GM21576 (cell line): ENCODE measurements at regions not wholly inside any gene's neighbourhood (a gene's known extent, or its start where the extent isn't known, plus 50 kb on each side); places are given as distances from the start of the nearest gene placed in this dataset.
A peak's percentile ranks its signal among the peaks of the same experiment; 100 is the strongest.

ENCODE experiments used
- ATAC-seq: cut with Tn5 transposase; IDR thresholded peaks from one replicate; pipeline ENCODE4 v1.9.1; 2021; ENCODE audit warnings: mild to moderate bottlenecking, moderate library complexity; ENCODE audit not compliant: unreplicated experiment

DNA sequence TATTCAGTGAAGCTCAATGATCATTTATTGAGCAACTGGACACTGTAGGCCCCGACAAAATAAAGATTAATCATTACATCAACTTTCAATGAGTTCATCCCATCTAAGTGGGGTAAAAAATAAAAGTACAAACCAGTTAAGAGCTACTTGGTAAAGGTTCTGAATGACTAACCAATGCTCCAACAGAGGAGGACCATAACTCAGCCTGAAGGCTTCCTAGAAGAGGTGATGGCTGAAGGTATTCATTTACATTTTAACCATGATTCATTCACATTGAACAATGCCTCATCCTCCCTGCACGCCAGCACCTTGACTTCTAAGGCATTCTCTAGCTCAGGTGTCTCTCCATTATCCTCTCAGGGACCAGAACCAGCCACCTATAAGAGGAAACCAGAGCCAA lies 201.4 kb downstream of the ZNF462 start:
- ATAC-seq = no peak

DNA sequence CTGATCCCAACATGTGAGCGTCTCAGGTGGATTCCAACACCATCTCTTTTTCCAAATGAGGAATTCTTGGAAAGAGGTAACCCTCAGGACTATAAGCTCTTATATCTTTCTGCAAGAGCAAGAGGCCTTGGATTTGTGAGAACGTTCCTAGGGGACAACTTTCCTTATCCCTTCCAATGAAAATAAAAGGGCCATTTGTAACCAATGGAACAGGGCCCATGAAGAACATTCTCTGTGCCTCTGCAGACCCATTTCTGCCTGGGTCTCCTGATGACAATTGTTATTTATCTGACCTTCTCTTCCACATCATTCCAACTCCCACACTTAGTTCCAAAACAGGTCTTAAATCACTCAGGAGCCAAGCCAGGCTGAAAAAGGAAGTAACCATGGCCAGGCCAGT lies 202.6 kb downstream of the ZNF462 start:
- ATAC-seq = no peak

DNA sequence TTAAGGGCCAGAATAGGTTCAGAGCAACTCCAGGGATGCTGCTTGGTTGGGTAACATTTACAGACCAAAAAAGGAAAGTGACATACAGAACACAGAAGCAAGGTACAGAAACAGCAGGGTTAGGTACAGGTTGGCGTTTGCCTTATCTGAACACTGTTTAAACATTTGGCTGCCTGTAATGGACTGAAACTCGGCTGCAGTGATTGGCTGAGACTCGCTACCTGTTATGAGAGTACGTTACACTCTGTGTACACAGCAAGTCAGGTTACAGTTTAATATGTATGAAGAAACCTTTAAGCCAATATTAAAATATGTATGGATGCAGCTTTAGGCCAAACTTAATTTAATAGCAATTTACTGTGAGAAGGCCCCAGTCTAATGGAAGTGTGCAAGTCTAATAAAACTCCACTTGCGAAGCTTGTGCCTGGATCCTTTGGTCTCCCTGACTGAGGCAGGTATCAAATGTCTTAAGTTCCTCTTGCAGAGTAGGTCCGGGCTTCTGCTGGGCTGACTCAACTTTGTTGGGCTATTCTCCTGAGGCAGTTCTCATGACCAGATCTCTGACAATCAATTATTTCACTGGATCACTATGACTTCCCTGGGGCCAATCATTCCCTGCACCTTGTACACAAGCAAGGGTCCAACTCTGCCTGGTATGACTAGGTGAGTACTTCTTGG lies 204.9 kb downstream of the ZNF462 start:
- ATAC-seq = no peak

DNA sequence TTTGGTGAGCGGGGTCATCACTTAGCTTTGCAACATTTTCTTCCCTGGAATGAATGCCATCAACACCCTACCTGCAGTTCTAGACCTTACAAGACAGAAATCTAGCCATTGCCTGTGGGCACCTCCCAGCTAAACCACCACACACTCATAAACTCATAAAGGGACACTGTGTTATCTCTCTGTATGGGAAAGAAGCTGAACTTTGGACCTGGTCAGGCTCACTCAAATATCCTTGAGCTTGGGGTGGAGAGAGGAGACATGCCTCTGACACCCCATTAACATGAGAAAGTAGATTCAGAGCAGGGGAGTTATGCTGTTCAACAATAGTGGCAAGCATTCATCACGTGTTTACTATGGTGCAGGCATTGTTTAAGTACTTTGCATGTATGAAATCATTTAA lies 205.6 kb downstream of the ZNF462 start:
- ATAC-seq = no peak

DNA sequence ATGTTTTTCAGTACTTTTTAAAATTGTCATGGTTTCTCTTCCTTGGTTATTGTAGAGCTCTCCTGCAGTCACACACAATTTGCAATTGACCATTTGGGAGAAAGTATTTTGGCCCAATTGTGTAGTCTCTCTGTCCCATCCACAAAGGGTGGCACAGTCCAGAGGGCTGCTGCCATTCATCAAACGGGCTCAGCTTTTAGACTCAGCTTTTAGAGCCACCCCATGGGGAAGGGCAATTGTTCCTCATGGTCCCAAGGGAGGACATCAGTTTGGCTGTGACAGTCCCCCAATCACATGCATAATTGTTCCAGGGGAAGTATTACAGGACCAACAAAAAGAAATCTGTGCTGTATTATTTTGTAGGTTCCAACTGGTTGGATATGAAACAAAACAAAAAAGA lies 207.6 kb downstream of the ZNF462 start:
- ATAC-seq = no peak

DNA sequence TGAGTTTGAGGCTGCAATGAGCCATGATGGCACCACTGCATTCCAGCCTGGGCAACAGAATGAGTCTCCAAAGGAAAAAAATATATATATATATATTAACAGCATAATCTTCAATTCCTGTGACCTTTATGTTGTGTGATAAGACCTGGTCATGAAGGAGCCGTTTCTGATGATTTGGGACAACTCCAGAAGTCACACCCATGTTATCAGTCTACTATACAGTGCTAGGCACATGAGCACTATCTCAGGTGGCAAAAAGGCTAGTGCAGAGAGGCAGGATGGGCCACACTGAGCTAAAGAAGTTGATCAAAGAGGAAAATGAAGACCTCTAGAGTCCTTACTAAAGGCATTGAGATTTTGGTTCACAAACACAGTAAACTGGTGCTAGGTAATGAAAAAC lies 205.0 kb upstream of the RAD23B start:
- ATAC-seq = no peak

DNA sequence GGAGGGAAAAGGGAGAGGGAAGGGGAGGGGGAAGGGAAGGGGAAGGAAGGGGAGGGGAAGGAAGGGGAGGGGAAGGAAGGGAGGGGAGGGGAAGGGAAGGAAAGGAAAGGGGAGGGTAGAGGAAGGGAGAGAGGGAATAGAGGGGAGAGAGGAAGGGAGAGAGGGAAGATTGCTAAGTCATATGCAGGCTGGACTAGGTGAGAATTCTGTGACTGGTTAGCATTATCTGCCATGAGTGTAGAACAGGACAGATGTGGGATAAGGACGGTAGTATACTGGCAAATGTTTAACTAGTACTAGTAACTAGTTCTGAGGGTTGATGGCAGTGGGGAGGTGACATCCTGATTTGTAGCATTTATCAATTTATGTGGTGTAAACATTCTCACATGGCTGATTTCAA lies 203.5 kb upstream of the RAD23B start:
- no peak for ATAC-seq

DNA sequence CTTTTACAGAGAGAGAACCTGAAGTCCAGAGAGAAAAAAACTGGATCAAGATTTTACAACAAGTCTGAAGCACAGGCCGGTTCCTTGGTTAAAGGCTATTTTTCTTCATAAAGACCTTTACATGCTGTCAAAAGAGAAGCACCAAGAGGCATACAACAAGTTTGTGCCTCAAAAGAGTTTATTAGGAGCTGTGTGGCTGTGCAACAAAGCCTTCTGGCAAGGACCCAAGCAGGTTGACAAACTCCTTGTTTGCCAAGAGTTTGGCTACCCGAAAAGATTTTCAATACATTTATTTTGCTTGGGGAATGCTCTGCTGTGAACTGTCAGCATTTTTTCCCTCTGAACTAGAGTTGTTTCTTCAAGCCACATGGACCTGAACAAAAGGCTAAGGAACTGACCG lies 202.9 kb upstream of the RAD23B start:
- no peak for ATAC-seq

DNA sequence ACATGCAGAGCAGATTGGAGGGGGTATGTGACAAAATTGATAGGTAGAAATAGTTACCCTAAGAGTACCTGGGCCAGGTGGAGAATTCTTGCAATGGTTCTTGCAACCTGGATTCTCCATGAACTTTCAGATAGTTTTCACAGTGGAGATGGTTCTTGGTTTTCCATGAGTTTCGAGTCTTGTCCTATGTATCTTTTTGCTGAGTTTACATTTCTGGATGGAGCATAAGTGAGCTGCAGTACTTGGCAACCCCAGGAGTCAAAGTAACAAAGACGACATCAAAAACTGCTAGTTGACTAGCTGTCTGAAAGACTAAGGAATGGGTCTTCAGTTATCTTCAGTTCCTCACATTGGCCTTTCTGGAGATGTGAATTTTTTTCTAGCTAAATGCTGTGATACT lies 196.6 kb upstream of the RAD23B start:
- ATAC-seq = no peak

DNA sequence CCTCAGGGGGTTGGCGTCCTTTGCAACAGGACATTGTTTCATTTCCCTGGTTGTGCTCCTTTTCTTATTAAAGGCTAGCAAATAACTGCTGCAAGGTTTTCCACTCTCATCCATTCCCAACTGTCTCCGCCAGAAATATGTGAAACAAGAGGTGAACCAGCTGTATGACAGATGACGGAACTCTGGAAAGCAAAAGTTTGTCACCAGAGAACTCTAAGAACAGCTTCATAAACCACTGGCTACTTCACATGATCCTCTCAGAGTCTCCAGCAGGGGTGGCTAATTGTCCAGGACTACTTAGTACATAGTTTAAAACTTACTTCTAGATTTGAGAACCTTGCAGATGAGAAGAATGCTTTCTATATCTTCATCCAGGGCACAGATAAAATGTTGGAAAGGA lies 195.9 kb upstream of the RAD23B start:
- no peak for ATAC-seq

DNA sequence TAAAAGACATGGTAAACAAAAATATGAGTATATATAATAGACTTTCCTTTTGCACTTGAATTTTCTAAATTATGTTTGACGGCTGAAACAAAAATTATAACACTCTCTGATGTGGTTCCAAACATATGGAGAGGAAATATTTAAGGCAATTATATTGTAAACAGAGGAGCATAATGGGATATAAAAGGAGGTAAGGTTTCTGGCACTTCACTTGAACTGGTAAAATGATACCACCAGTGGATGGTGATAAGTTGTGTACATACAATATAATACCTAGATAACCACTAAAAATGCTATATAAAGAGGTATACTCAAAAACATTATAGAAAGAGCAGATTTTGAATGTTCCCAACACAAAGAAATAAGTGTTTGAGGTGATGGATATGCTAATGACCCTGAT lies 192.9 kb upstream of the RAD23B start:
- no peak for ATAC-seq

DNA sequence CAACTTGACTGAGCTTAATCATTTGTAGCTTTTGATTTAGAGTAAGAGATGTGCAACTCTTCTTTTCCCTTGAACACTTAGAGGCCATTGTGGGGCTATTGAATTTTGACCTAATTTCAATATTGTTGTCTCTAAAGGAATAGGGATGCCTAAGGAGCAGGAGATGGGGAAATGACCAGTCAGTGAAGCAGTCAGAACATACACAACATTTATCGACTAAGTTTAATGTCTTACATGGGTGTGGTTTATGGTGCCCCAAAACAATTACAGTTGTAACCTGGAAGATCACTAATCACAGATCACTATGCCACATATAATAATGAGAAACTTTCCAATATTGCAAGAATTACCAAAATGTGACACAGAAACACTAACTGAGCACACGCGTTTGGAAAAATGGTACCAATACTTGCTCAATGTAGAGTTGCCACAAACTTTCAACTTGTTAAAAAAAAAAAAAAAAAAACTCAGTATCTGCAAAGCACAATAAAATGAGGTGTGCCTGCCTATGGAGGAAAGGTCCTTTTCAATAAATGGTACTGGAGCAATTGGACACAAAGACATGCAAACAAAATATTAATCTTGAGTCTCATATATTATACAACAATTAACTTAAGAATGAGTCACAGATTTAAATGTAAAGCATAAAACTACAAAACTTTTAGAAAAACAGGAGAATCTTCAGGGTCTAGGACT lies 189.6 kb upstream of the RAD23B start:
- ATAC-seq = no peak

DNA sequence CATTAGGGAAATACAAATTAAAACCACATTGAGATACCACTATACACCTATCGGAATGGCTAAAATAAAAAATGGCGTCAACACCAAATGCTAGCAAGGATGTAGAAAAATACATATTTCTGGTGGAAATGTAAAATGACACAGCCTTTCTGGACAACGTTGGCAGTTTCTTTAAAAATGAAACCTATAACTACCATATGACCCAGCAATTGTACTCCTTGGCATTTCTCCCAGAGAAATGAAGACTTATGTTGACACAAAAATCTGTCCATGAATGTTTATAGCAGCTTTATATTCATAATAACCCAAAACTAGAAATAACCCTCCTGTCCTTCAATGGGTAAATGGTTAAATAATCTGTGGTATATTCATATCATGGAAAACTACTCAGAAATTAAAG lies 188.7 kb upstream of the RAD23B start:
- no peak for ATAC-seq

DNA sequence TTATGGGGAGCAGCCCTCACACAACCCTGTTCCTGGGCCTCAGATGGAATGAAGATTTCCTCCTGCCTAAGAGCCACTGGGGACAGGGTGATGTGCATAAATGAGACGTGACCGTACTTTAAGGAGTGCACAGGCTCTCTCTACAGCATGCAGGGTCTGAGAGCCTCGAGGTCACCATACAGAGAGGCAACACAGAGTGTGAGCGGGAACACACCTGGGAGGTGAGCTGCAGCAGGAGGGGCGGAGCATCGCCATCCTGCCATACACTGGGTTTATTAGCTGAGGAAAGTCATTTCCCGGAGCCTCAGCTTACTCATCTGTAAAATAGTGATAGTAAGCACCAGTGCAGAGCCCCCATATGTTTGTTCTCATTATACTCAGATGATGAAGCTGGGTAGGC lies 182.5 kb upstream of the RAD23B start:
- ATAC-seq = no peak

DNA sequence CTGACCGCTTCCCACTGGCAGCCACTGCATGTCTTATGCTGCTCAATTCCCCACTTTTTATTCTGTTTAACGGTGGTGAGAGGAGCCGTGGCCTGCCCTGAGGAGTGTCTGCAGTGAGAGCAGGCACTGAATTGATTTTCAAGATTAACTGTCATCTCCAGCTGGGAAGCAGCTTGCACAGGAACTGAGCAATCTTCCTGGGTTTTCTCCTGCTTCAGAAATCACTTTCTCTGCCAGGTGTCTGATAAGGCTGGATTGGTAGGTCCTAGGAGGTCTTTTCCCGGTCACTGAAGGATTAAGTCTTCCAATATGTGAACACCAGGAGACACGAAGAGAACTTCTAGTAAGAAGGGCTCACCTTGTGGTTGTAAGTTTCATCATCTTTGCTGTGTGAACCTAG lies 181.1 kb upstream of the RAD23B start:
- ATAC-seq = no peak

DNA sequence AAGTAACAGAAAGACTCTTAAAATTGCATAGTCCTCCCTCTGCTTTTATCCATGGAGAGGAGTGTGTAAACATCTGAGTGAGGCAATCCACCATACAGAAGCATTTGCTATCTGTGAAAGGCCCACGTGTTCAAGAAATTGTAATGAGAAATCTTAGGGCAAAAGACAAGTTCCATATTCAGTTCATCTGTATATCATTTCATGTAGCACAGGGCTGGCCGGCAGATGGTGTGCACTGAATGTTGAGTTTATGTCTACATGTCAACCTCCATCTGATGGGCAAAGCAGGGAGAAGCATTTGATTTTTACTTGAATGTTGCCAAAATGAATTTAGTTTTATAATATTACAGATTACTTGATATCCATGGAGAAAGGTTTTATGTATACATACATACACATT lies 179.5 kb upstream of the RAD23B start:
- ATAC-seq = no peak

DNA sequence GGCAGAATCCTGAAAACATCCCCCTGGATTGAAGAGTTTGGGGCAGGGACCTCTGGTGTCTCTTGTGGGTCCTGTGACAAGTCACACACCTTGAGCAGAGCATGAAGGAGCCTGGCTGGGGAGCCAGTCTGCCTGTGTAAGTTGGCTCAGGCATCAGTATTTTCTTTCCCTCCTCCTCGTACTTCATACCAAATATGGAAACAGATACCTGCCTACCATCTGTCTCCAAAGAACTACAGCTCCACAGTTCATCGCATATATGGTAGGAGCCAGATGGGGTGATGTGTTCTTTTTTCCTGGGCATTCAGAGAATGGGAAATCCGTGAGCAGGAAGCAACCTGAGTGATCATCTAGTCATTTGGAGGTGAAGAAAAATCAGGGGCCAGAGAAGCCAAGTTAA lies 177.3 kb upstream of the RAD23B start:
- no peak for ATAC-seq

DNA sequence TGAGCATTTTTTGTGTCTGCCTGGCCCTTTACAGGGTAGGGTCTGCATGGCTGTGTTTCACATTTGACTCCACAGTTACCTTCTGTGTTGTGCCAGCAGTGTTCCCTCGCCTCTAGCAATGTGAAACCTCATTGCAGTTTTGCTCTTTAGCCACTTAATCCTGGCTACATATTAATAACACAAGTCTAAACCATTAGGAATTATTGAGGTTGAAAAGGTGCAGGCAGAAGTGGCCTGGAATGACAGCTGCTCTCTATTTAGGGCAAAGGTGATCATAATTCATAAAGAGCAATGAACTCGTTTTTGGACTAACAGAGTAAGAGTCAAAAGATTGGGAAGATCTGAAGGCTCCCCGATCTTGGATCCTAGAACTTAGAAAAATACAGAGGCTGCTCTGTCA lies 176.7 kb upstream of the RAD23B start:
- no peak for ATAC-seq

DNA sequence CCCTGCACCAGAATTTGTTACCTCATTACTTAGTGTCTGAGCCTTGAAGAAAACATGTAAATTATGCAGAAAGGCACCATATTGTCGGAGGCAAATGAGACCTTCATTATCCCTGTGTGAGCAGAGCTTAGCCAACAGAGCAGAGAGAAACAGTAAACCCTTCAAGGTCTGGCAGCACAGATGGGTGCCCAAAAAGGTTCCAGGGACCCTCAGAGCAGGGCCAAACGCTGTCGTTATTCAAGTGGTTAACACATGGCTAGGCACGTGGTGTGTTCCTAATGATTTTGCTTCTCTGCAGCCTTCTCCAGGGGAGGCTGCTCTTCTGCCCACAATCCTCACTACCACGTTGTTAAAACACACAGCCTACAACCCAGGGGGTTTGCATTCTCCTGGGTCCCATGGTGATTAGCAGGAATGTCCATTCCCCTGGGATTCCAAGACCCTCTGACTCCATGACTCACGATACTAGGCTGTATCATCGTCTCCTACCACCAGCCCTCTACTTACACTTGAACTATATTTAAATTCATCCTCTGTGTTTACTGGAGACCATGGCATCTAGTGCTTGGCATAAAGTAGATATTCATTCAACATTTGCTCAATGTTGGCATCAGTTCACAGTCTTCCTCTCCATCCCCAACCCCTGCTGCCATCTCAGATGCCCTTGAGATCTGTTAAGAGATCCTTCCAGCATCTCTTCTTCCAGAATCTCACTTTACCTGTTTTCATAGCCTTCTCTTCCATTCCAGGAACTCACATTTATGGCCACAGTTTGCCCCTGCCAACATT lies 174.5 kb upstream of the RAD23B start:
- no peak for ATAC-seq

DNA sequence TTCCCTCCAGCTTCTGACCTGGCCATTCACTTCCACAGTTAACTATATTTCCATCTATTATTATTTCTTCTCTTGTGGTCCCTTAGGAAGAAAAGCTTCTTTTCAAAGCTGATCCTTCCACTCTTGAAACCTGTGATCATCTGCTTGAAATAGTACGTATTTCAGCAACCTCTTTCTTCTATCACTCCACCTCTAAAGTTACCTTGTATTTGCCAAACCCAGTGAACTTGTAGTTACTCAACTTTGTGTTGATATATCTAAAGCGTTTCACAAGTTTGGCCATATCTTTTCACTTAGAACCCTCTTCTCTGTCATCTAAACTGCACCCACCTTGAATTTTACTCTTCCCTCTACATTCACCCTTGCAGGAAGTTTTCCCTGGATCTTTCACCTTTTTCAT lies 173.8 kb upstream of the RAD23B start:
- ATAC-seq = no peak

DNA sequence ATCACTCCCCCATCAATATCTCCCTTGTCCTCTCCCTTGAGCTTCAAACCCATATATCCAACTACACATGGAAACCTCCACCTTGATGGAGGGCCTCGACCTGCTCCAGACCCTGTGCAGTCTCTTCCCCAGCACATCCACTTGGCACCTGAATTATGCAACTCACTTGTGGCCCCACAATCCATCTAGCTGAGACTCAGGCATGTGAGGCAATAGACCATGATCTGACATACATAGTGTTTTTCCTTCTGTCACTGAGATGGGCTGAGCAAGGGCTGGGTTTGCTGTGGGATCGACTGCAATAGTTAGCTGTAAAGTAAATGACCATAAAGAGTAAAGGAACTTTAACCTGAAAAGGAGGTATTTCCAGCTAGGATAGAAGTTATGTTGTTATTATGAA lies 172.9 kb upstream of the RAD23B start:
- no peak for ATAC-seq

DNA sequence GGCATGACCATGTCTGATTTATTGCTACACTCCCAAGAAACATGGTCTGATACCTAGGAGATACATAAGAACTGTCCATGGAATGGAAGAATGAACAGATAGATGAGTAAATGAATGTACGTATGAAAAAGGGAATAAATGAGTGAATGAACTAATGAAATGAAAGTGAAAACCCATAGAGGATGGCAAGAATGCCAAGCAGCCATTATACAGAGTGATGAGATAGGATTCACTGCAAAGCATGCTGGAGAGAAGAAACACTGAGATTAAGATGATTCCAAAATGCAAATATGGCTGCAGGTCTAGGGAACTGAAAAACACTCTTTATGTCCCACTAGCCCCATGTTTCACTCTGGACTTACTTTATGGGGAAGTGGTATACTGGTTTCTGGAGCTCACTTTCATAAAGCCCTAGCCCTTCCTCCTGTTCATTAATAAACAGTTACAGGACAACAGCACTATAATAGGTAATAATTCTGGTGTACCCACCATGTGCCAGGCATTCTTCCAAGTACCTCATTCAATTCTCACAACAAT lies 170.3 kb upstream of the RAD23B start:
- peak; percentile 85 for ATAC-seq
